ENCODE measurements at regions not wholly inside any gene's neighbourhood (a gene's known extent, or its start where the extent isn't known, plus 50 kb on each side); places are given as distances from the start of the nearest gene placed in this dataset.

DNA sequence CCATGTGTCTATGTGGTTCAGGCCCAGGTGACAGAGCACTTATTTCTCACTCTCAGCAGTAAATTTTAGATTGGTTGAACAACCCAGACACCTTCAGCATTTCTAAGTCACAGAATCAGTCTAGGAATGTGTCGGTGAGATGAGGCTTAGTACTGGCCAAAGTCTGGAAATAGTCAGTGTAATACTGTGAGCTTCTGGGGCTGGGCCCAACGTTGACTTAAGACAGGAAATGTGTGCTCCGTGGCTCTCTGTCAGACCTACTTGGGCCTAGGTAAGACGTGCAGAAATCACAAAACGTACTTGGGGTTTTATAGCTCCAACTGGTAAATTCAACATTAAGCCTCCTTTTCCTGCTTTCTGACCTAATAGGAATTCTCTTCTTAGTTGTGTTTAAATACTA is 160.3 kb upstream of the COL3A1 start:
- TF ChIP-seq, protein P1, sequence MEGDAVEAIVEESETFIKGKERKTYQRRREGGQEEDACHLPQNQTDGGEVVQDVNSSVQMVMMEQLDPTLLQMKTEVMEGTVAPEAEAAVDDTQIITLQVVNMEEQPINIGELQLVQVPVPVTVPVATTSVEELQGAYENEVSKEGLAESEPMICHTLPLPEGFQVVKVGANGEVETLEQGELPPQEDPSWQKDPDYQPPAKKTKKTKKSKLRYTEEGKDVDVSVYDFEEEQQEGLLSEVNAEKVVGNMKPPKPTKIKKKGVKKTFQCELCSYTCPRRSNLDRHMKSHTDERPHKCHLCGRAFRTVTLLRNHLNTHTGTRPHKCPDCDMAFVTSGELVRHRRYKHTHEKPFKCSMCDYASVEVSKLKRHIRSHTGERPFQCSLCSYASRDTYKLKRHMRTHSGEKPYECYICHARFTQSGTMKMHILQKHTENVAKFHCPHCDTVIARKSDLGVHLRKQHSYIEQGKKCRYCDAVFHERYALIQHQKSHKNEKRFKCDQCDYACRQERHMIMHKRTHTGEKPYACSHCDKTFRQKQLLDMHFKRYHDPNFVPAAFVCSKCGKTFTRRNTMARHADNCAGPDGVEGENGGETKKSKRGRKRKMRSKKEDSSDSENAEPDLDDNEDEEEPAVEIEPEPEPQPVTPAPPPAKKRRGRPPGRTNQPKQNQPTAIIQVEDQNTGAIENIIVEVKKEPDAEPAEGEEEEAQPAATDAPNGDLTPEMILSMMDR (conservative IDR thresholded peaks at IDR 0.05), result no peak
- no peak for TF ChIP-seq ZFX (IDR thresholded peaks at IDR 0.05)

Measured in C4-2B (cell line).